ENCODE measurements at regions not wholly inside any gene's neighbourhood (a gene's known extent, or its start where the extent isn't known, plus 50 kb on each side); places are given as distances from the start of the nearest gene placed in this dataset.

- no peak overlapping the region for H3K4me3 ChIP-seq (replicated peaks in 1 of 3; ENCODE audit: insufficient read depth in 1 of 3, low read depth in 1 of 3, low read length in 3 of 3)
- ChIA-PET CTCF (no interaction called here), POLR2A (no interaction called here)
- no peak overlapping the region for H3K4me2 ChIP-seq (ENCODE audit: insufficient read depth, low read length)
- DNase-seq (ENCODE audit: low read depth, low spot score) (no peak), FAIRE-seq (no peak)
- H3K27me3 ChIP-seq (ENCODE audit: control insufficient read depth in 2 of 2, insufficient read depth in 2 of 2, low read length in 2 of 2), result no peaks in the 10 kb centered on the region
- no peaks in the 10 kb centered on the region for H3K79me2 ChIP-seq (ENCODE audit: control insufficient read depth, insufficient read depth, low read length)
- H3K36me3 ChIP-seq (ENCODE audit: control insufficient read depth in 2 of 2, extremely low read depth in 1 of 2, insufficient read depth in 2 of 2, low read length in 2 of 2), result no peaks in the 10 kb centered on the region
- intact Hi-C loops (cut with micrococcal nuclease) (no loop called here), dilution Hi-C loops (cut with MboI; ENCODE audit: extremely low pct_ligation_motif_present, low sequenced_read_pairs) (no loop called here)
- BruUV-seq (replicated peaks), result no TSS peak
- no peaks in the 10 kb centered on the region for H3K9me1 ChIP-seq (replicated peaks; ENCODE audit: control insufficient read depth, extremely low read depth, insufficient read depth, low read length)
- H2AFZ ChIP-seq (ENCODE audit: low read depth, low read length), result no peak overlapping the region
- no peaks in the 10 kb centered on the region for H3K4me1 ChIP-seq (ENCODE audit: control insufficient read depth, extremely low read depth, insufficient read depth, low read length)
- H4K20me1 ChIP-seq (replicated peaks; ENCODE audit: control insufficient read depth, extremely low read depth, insufficient read depth, low read length), result no peaks in the 10 kb centered on the region
- TF ChIP-seq EZH2 (IDR thresholded peaks at IDR 0.05; ENCODE audit: borderline replicate concordance, low read depth, low read length, severe bottlenecking) (no peak), FOS (IDR thresholded peaks at IDR 0.05; ENCODE audit: borderline replicate concordance, insufficient read depth, low read length) (no peak), GATA2 (IDR thresholded peaks at IDR 0.05; ENCODE audit: insufficient read depth, insufficient read length, low read depth, low read length) (no peak), MYC (IDR thresholded peaks at IDR 0.05; ENCODE audit: low read depth, low read length) (no peak), POLR2AphosphoS5 (IDR thresholded peaks at IDR 0.05; ENCODE audit: insufficient read depth, low read depth, low read length) (no peak), MAX (IDR thresholded peaks at IDR 0.05; ENCODE audit: insufficient read depth, insufficient read length) (no peak), JUN (IDR thresholded peaks at IDR 0.05; ENCODE audit: borderline replicate concordance, insufficient read depth, insufficient read length, low read depth) (no peak), CTCF (IDR thresholded peaks at IDR 0.05; ENCODE audit: extremely low read depth in 1 of 2, insufficient read depth in 1 of 2, low read depth in 1 of 2, low read length in 2 of 2) (no peak), POLR2A (IDR thresholded peaks at IDR 0.05; ENCODE audit: low read depth, low read length) (no peak)
- H3K9me3 ChIP-seq (replicated peaks; ENCODE audit: control insufficient read depth, insufficient read depth, low read length), result no peaks in the 10 kb centered on the region
- no peak overlapping the region for H3K27ac ChIP-seq (ENCODE audit: insufficient read depth, low read depth, low read length)
- no peak overlapping the region for H3K9ac ChIP-seq (replicated peaks; ENCODE audit: extremely low read depth, insufficient read depth, low read length)
These were observed 292.9 kb downstream of the LTN1 start for GRCh38 chr21:28699596-28700259.
